ENCODE measurements at regions not wholly inside any gene's neighbourhood (a gene's known extent, or its start where the extent isn't known, plus 50 kb on each side); places are given as distances from the start of the nearest gene placed in this dataset.

GRCh38 chr16:73885319-73885718 is 411.3 kb upstream of the PSMD7 start:
- no peaks in the 10 kb centered on the region for H3K27me3 ChIP-seq
- no peaks in the 10 kb centered on the region for H3K36me3 ChIP-seq
- H3K4me1 ChIP-seq, result no peaks in the 10 kb centered on the region
- H3K9me3 ChIP-seq (replicated peaks), result no peaks in the 10 kb centered on the region
- H3K4me3 ChIP-seq, result no peak overlapping the region
- no peak overlapping the region for H3K27ac ChIP-seq
- DNase-seq, result no peak

GRCh38 chr16:73883841-73884240 is 412.8 kb upstream of the PSMD7 start:
- H3K36me3 ChIP-seq, result no peaks in the 10 kb centered on the region
- H3K27ac ChIP-seq, result no peak overlapping the region
- no peak overlapping the region for H3K4me3 ChIP-seq
- no peaks in the 10 kb centered on the region for H3K27me3 ChIP-seq
- no peak for DNase-seq
- H3K4me1 ChIP-seq, result no peaks in the 10 kb centered on the region
- H3K9me3 ChIP-seq (replicated peaks), result no peaks in the 10 kb centered on the region

GRCh38 chr16:73883126-73883525 is 413.5 kb upstream of the PSMD7 start:
- Histone ChIP-seq H3K27me3 (no peaks in the 10 kb centered on the region), H3K9me3 (replicated peaks) (no peaks in the 10 kb centered on the region), H3K27ac (no peak overlapping the region), H3K4me3 (no peak overlapping the region), H3K4me1 (no peaks in the 10 kb centered on the region), H3K36me3 (no peaks in the 10 kb centered on the region)
- DNase-seq, result no peak

GRCh38 chr16:73882651-73883050 is 414.0 kb upstream of the PSMD7 start:
- Histone ChIP-seq H3K4me1 (no peaks in the 10 kb centered on the region), H3K36me3 (no peaks in the 10 kb centered on the region), H3K27ac (no peak overlapping the region), H3K9me3 (replicated peaks) (no peaks in the 10 kb centered on the region), H3K27me3 (no peaks in the 10 kb centered on the region), H3K4me3 (no peak overlapping the region)
- DNase-seq, result no peak

- Histone ChIP-seq H3K4me3 (no peak overlapping the region), H3K36me3 (no peaks in the 10 kb centered on the region), H3K27ac (no peak overlapping the region), H3K9me3 (replicated peaks) (no peaks in the 10 kb centered on the region), H3K27me3 (no peaks in the 10 kb centered on the region), H3K4me1 (no peaks in the 10 kb centered on the region)
- DNase-seq, result no peak
These were observed 414.6 kb upstream of the PSMD7 start for GRCh38 chr16:73882033-73882432.

GRCh38 chr16:73879621-73880020 is 417.0 kb upstream of the PSMD7 start:
- Histone ChIP-seq H3K36me3 (no peaks in the 10 kb centered on the region), H3K27ac (no peak overlapping the region), H3K4me3 (no peak overlapping the region), H3K4me1 (no peaks in the 10 kb centered on the region), H3K9me3 (replicated peaks) (no peaks in the 10 kb centered on the region), H3K27me3 (no peaks in the 10 kb centered on the region)
- no peak for DNase-seq

GRCh38 chr16:73878611-73879010 is 418.0 kb upstream of the PSMD7 start:
- Histone ChIP-seq H3K4me1 (no peaks in the 10 kb centered on the region), H3K27ac (no peak overlapping the region), H3K4me3 (no peak overlapping the region), H3K9me3 (replicated peaks) (no peaks in the 10 kb centered on the region), H3K27me3 (no peaks in the 10 kb centered on the region), H3K36me3 (no peaks in the 10 kb centered on the region)
- DNase-seq, result peak; percentile 2 to 46

GRCh38 chr16:73877150-73877549 is 419.5 kb upstream of the PSMD7 start:
- H3K4me3 ChIP-seq, result no peak overlapping the region
- DNase-seq, result no peak
- H3K36me3 ChIP-seq, result no peaks in the 10 kb centered on the region
- no peaks in the 10 kb centered on the region for H3K4me1 ChIP-seq
- H3K27ac ChIP-seq, result no peak overlapping the region
- no peaks in the 10 kb centered on the region for H3K27me3 ChIP-seq
- H3K9me3 ChIP-seq (replicated peaks), result no peaks in the 10 kb centered on the region

GRCh38 chr16:73875996-73876690 is 420.5 kb upstream of the PSMD7 start:
- no peak overlapping the region for H3K27ac ChIP-seq
- H3K4me3 ChIP-seq, result no peak overlapping the region
- no peaks in the 10 kb centered on the region for H3K27me3 ChIP-seq
- no peaks in the 10 kb centered on the region for H3K4me1 ChIP-seq
- H3K9me3 ChIP-seq (replicated peaks), result no peaks in the 10 kb centered on the region
- no peak for DNase-seq
- no peaks in the 10 kb centered on the region for H3K36me3 ChIP-seq

GRCh38 chr16:73874324-73874723 is 422.3 kb upstream of the PSMD7 start:
- no peaks in the 10 kb centered on the region for H3K9me3 ChIP-seq (replicated peaks)
- no peak for DNase-seq
- H3K27ac ChIP-seq, result no peak overlapping the region
- no peaks in the 10 kb centered on the region for H3K27me3 ChIP-seq
- H3K4me3 ChIP-seq, result no peak overlapping the region
- no peaks in the 10 kb centered on the region for H3K4me1 ChIP-seq
- no peaks in the 10 kb centered on the region for H3K36me3 ChIP-seq

- H3K36me3 ChIP-seq, result no peaks in the 10 kb centered on the region
- no peaks in the 10 kb centered on the region for H3K4me1 ChIP-seq
- no peak for DNase-seq
- no peaks in the 10 kb centered on the region for H3K27me3 ChIP-seq
- H3K9me3 ChIP-seq (replicated peaks), result no peaks in the 10 kb centered on the region
- H3K4me3 ChIP-seq, result no peak overlapping the region
- no peak overlapping the region for H3K27ac ChIP-seq
These were observed 423.0 kb upstream of the PSMD7 start for GRCh38 chr16:73873643-73874042.

- H3K4me1 ChIP-seq, result no peaks in the 10 kb centered on the region
- no peaks in the 10 kb centered on the region for H3K9me3 ChIP-seq (replicated peaks)
- no peak overlapping the region for H3K27ac ChIP-seq
- no peaks in the 10 kb centered on the region for H3K36me3 ChIP-seq
- DNase-seq, result no peak
- H3K27me3 ChIP-seq, result no peaks in the 10 kb centered on the region
- H3K4me3 ChIP-seq, result no peak overlapping the region
These were observed 423.8 kb upstream of the PSMD7 start for GRCh38 chr16:73872856-73873255.

GRCh38 chr16:73871088-73871733 is 425.4 kb upstream of the PSMD7 start:
- no peaks in the 10 kb centered on the region for H3K27me3 ChIP-seq
- no peaks in the 10 kb centered on the region for H3K9me3 ChIP-seq (replicated peaks)

GRCh38 chr16:73869126-73869525 is 427.5 kb upstream of the PSMD7 start:
- Histone ChIP-seq H3K9me3 (replicated peaks) (no peaks in the 10 kb centered on the region), H3K36me3 (no peaks in the 10 kb centered on the region), H3K4me3 (no peak overlapping the region), H3K4me1 (no peaks in the 10 kb centered on the region), H3K27me3 (no peaks in the 10 kb centered on the region), H3K27ac (no peak overlapping the region)
- no peak for DNase-seq

More at GRCh38 chr16:73871088-73871733, 425.4 kb upstream of the PSMD7 start:
- H3K4me3 ChIP-seq, result no peak overlapping the region
- no peak overlapping the region for H3K27ac ChIP-seq
- DNase-seq, result no peak
- no peaks in the 10 kb centered on the region for H3K36me3 ChIP-seq
- no peaks in the 10 kb centered on the region for H3K4me1 ChIP-seq

- Histone ChIP-seq H3K4me3 (no peak overlapping the region), H3K9me3 (replicated peaks) (no peaks in the 10 kb centered on the region), H3K27me3 (no peaks in the 10 kb centered on the region), H3K4me1 (no peaks in the 10 kb centered on the region), H3K27ac (no peak overlapping the region), H3K36me3 (no peaks in the 10 kb centered on the region)
- no peak for DNase-seq
These were observed 431.7 kb upstream of the PSMD7 start for GRCh38 chr16:73864868-73865267.

GRCh38 chr16:73858326-73858725 is 438.3 kb upstream of the PSMD7 start:
- Histone ChIP-seq H3K36me3 (no peaks in the 10 kb centered on the region), H3K27me3 (no peaks in the 10 kb centered on the region), H3K4me1 (no peaks in the 10 kb centered on the region), H3K27ac (no peak overlapping the region), H3K4me3 (no peak overlapping the region), H3K9me3 (replicated peaks) (no peaks in the 10 kb centered on the region)
- DNase-seq, result no peak

Measured in SJCRH30 (cell line).